Activated CD8-positive, alpha-beta memory T cell treated with anti-CD3 and anti-CD28 coated beads for 1 hour (primary cell): ENCODE measurements at regions not wholly inside any gene's neighbourhood (a gene's known extent, or its start where the extent isn't known, plus 50 kb on each side); places are given as distances from the start of the nearest gene placed in this dataset.
"Not testable (repeated sequence)": the region's sequence is repeated elsewhere in the genome, so short reads cannot be mapped to it uniquely, and the experiment has no call there.

ENCODE experiments used
- DNase-seq, 2 donors: peaks; one replicate each; pipeline ENCODE4 v3.0.0-alpha.2; 2020; ENCODE audit warnings: low read depth in 1 of 2; ENCODE audit errors: extremely low read depth in 1 of 2

DNA sequence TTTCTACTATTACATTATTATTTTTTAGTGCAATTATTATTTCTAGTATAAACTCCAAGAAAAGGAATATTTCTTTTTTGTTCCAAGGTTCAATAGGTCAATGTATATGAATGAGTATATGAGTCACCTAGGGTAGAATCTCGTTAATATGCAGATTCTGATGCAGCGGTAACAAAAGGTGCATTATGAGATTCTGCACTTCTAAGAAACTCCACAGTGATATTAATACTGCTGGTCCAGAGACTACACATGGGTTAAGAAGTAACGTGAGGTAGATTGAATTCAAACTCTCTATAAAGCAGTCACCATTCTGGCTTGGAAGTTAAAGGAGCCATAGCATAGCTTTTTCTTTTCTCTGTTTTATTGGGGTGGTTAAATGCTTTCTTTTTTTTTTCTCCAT is 596.2 kb upstream of the TBL1XR1 start:
- DNase-seq = no peak

DNA sequence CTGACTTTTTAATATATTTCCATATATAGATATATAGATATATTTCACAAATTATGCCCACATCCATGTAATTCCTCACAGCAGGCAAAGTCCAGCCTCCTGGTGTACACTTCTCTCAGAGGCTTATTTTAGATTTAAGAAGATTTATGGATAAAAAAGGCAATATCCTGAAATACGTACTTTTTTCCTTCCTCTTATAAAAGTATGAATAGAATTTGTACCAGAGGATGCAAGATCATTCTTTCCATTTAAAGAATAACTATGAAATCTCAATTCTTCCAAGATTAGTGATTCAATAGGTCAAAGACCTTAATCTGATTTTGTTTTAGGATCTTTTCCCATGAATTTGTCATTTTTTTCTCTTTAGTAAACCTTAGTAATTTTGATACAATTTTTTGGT is 597.9 kb upstream of the TBL1XR1 start:
- no peak for DNase-seq

DNA sequence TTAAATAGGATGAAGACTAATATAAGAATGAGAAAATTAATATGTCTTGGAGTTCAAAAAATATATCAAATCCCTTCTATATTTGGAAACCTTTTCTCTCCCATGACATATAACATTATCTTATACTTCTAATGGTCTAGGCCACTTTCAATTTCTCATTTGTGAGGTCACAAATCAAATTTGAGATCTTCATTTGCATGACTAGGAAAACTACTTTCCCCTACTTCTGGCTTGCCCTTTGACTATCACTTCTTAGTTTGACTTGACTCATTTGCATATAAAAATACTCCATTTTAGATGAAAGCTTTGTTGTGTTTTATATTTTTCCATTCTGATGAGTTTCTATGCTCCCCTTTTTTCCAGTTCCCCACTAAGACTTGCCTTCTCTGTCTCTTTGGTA is 598.6 kb upstream of the TBL1XR1 start:
- DNase-seq = no peak

DNA sequence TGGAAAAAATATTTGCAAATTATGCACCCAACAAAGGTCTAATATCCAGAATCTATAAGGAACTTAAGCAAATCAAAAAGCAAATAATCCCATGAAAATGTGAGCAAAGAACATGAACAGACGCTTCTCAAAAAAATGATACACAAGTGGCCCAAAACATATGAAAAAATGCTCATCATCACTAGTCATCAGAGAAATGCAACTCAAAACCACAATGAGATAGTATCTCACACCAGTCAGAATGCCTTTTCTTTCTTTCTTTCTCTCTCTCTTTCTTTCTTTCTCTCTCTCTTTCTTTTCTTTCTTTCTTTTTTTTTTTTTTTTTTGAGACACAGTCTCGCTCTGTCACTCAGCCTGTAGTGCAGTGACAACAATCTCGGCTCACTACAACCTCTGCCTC is 602.9 kb upstream of the TBL1XR1 start:
- not testable (repeated sequence) for DNase-seq

DNA sequence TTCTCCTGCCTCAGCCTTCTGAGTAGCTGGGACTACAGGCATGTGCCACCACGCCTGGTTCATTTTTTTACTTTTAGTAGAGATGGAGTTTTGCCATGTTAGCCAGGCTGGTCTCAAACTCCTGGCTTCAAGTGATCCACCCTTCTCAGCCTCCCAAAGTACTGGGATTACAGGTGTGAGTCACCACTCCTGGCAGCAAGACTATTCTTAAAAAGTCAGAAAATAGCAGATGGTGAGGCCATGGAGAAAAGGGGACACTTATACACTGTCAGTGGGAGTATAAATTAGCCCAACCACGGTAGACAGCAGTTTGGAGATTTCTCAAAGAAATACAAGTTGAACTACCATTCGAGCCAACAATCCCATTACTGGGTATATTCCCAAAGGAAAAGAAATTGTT is 603.3 kb upstream of the TBL1XR1 start:
- no peak for DNase-seq

DNA sequence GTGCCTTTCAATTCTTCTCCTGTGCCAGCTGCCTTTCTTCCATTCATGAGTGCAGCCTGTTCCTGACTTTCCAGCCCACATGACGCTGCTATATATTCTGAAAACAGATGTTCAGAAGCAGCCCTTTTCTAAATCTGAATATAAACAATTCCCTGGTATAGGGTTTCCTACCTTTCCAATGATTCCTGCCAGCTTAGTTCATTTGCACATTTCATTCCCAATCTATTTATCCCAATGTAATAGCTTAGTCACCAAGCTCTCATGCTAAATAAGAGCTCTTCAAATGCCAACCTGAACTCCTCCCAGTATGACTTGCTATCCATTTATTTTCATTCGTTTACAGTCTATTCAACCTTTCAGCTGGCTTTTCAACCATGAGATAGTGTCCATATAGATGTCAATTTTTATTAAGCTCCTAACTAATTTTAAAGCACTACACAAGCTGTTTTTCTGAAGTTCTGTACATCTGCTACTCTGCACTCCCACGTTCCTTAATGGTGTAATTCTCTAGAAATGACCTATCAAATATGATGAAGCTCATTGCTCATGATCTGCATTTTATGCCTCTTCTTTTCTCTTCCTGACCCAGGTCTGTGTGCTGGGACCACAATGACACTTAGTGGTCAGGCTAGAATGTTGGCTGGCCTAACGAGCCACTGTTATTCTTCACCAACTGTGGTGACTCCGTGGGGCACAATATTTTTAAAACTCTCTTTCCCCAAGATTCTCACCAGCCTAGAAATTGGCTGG is 605.0 kb upstream of the TBL1XR1 start:
- no peak for DNase-seq

DNA sequence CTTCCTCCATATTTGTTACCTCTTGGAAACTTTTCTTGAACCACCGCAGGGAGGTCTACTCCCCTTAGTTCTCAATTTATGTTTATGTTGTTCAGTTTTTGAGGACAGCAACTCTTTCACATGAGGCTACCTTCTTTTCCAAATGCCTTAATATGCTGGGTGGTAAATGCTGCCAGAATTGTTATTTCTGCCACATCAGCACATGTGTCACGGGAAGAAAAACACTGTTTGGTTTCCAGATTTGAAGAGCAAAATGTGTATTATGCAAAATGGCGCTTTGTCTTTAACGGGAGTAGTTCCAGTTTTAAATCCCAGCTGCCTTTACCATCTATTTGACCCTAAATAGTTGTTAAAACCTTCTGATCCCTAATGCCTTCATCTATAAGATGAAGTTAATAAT is 606.2 kb upstream of the TBL1XR1 start:
- no peak for DNase-seq

DNA sequence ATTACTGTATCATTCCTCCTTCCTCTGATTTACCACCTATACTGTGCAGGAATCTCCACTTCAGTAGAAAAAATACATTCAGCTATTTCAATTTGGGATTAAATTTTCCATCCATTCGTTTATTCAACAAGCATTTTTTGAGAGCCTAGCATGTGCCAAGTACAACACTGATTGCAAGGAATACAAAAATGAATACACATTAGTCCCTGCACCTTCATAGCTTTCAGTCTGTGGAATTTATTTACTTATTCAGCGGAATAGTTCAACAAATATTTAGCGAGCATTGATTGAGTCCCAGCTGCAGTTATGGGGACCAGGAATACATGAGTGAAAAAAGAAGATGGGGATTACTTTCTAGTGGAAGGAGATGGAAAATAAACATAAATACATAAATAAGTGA is 606.8 kb upstream of the TBL1XR1 start:
- no peak for DNase-seq

DNA sequence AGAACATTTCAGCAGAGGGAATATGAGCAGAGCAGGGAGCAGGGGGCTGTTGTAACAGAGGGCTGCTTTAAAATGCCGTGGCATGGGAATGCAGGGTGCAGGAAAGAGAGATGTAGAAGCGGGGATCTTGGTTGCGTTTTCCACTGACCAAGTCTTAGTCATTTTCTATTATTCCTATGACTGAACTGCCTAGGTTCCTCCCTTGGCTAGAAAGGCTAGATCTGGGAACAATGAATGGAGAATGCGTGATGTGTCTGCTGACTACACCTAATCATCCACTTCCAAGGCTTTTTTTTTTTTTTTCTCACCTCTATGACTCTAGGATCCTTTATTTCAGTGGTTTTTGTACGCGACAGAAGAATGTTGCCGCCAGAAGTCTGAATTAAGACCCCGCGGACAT is 607.4 kb upstream of the TBL1XR1 start:
- DNase-seq = no peak

DNA sequence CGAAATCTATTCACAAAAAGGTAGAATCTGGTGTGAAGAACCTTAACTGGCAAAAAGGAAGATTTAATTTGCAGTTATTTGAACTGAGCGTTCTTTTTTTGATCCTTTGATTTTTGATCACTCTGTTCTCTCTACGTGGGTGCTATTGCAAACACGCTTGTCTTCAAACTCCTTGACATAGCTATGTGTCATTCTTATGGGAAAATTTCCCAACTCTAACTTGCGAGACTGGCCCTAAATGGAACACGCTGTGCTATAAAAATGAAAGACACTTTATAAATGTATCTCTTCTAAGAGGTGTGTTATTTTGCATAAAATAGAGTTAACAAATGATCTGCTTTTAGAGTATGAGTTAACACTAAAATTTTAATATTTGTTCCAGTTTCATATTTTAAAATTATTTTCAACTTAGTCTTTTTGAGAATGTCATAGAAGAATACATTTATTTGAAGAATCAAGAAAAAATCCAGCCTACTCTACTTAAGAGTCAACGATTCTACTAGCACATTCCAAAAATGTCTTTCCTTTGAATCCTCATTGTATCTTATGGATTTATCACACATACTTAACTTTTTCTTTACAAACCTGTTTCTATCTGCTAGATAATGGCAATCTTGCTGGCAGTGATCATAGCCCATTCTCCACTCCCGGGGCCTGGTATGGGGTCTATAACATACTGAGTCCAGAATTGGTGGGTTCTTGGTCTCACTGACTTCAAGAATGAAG is 610.0 kb upstream of the TBL1XR1 start:
- DNase-seq = no peak

DNA sequence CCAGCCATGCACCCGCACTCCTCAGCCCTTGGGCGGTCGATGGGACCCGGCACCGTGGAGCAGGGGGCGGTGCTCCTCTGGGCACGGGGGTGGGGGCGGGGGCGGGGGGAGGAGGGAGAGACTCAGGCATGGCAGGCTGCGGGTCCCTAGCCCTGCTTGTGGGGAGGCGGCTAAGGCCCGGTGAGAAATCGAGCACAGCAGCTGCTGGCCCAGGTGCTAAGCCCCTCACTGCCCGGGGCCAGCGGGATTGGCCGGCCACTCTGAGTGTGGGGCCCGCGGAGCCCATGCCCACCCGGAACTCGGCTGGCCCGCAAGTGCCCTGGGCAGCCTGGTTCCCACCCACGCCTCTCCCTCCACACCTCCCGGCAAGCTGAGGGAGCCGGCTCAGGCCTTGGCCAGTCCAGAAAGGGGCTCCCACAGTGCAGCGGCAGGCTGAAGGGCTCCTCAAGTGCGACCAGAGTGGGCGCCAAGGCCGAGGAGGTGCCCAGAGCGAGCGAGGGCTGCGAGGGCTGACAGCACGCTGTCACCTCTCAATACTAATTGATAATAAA is 611.7 kb upstream of the TBL1XR1 start:
- not testable (repeated sequence) for DNase-seq

DNA sequence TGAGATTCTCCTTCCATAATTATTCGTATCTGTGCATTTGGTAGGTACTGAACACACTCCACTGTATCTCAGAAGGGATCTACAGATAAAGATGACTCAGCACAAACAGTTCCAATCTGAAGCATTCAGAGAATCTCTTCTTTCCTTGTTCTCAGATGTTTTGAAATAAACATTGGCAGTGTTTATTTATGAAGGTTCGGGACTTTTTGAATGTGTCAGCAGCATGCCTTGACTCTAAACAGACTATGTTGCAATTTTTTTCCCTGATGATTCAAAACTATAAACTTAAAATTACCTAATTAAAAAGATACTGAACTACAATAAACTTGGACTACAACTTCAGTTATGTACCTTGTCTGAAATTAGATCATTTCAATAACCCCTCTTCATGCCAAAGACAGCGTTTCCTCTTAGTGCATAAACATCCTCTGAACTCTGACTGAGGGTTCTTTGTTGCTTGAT is 612.9 kb upstream of the TBL1XR1 start:
- DNase-seq = no peak

DNA sequence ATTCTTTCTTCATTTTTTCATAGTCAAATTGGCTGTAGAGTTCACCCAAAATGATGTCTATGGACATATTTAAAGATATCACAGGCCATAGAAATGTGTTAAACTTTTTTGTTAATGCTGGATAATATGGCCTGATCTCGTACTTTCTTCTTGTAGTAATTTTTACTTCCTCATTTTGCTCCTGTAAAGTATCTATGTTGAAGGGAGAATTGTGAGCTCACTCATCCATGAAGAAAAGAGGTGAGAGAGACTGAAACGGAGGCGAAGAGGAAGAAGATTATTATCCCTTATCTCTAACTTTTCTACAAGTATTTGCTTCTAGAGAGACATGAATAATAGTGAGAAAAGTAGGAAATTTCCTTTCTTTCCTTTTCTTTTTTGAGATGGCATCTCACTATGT is 613.8 kb upstream of the TBL1XR1 start:
- no peak for DNase-seq

DNA sequence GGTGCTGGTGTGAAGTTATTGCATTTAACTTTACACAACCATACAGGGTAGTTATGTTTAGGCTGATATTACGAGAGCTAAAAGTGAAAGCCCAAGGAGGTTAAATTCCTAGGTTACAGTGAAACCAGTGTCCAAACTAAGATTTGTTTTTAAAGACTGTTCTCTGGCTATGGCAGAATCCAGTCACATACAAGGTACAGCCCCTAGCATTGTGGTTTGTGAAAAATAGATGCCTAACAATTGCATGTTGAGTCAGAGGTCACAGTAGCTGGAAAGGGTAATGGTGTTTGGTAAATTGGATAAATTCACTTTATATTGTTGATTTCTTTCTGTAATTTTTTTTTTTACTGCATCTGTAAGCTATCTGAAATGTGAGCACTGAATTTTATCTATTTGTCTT is 614.6 kb upstream of the TBL1XR1 start:
- DNase-seq = no peak

DNA sequence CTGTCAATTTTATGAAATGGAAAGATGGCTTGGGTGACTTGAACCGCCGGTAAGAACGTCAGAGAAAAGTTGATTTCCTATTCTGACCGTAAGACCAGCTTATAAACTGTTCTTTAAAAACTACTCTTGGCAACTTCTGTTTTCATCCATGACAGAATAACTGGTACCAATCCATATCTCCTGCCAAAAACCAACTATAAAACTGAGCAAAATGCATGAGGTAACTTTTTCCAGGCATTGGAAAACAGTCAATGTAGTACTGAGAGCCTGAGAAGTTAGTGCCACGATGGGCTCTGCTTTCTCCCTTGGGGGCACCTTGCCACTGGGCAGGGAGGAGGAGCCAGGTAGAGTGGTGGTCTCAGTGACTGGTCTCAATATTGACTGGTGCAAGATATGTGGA is 615.2 kb upstream of the TBL1XR1 start:
- no peak for DNase-seq

DNA sequence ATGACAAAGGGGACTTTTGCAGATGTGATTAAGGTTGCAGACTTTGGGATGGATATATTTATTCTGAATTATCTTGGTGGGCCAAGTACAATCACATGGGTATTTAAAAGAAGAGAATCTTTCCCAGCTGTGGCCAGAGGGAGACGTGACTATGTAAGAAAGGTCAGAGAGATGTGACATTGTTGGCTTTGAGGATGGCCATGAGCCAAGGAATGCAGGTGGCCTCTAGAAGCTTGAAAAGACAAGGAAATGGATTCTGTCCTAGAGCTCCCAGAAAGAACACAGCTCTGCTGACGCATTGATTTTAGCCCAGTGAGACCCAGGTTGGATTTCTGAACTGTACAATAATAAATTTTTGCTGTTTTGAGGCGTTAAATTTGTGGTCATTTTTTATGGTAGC is 616.0 kb upstream of the TBL1XR1 start:
- DNase-seq = no peak

DNA sequence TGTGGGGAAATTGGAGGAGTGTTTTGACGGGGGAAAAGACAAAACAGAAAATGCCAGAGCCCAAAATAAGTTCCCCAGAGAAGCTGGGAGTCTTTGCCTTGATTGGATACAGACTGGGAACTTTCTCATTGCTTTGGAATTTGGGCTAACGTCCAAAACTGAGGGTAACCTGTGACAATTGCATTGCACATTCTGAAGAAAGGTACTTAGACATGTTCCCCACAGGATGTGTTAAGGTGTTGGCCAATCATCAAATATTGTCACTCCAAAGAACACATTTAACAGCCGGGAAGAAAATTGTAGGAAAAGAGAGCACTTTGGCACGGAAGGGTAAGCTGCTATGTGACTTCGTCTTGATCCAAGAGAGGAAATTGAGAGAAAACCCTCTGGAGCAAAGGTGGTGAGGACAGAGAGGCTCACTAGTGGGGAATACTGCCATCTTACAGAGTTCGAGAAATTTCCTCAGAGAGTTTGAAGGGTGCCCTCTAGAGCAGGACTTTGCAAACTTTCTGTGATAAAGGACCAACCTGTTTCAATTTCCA is 619.5 kb upstream of the TBL1XR1 start:
- DNase-seq = no peak

DNA sequence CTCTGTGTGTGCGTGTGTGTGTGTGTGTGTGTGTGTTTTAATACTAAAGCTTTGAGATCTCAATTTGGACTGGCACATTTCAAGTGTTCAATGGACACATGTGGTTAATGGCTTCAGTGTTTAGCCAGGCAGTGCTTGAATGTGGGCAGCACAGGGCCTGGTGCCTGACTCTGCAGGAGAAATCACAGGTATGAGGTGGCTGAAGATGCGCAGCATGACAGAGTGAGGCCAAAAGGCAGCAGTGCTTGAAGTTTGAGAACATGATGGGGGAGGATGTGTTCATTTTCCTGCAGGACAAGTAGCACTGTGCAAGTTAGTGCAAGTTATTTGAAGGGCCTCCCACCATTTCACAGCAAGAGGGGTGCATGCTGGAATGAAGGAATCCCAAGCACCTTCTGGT is 620.5 kb upstream of the TBL1XR1 start:
- DNase-seq = no peak

DNA sequence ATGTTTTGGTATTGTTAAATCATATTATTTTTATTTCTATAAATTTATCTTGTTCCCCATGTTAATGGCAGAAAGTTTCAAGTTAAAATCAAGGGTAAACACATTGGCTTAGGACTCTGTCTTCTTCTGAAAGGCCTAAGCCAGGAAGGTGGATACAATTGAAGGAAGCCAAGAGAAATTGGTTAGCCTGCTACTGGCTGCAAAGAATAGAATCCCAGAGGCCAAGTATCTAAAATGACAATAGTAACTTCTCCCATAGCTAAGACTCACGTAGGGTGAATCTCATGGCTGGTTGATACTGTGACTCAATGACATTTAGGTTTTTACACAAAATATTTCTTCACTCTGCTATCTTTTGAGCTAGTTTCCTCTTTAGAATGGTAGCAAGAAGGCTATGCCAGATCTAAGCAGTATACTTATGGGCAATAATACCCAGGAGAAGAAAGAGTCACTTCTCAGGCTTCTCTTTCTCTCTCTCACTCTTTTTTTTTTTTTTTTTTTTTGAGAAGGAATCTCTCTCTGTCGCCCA is 621.5 kb upstream of the TBL1XR1 start:
- DNase-seq = no peak

DNA sequence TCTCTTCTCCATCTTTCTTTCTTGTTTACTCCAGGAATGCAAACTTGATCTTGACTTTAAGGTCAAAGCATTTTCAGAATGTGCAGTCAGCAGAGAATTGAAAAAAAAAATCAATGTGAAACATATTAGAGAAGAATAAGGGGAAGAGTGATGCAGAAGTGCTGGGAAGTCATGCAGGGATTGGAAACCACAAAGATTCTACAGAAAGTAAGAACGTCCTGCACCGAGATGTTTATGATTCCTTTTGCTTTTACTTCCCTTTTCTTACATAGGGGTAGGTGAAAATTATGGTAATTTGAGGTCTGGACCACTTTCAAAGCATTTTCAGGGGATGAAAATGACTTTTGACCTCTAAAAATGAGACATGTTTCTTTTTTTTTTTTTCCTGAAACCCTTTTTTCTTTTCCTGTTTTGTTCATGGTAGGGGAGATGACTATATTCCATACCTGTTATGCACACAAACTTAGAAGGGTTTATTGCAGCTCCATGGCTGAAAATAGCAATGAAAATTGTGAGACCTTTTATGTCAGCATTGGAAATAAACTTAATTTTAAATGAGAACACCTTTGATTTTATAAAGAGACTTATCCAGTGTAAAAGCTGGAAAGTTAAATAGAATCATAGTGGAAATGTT is 623.5 kb upstream of the TBL1XR1 start:
- no peak for DNase-seq

DNA sequence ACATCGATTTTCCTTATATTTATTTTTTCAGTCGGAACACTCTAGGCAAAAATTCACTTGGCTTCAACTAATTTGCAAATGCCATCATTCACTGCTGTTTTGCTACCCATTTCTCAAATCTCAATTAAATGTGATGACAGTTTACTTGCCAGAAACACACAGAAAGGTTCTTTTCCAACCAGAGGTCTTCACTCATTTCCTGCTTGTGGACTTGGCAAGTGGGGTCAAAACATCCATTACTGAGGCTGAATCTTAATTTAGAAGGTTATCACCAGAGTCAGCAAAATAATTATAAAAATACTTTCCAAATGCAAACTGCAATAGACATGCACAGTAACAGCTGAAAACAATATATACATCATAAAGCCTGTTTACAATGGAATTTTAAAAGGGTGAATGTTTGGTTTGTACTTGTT is 625.4 kb upstream of the TBL1XR1 start:
- no peak for DNase-seq
